BJ (cell line): ENCODE measurements at regions not wholly inside any gene's neighbourhood (a gene's known extent, or its start where the extent isn't known, plus 50 kb on each side); places are given as distances from the start of the nearest gene placed in this dataset.

ENCODE experiments used
- CTCF ChIA-PET: fragments of 350-600 bp; formaldehyde crosslinking; extraction: SDS; loops from one replicate; lab custom pipeline; 2021; ENCODE audit warnings: antibody characterized with exemption, inconsistent platforms; lab: Yijun Ruan, JAX
- POLR2A ChIA-PET: fragments of 300-600 bp; sonication (Branson Sonifier 250); formaldehyde crosslinking; extraction: SDS; loops from one replicate; lab custom pipeline; 2021; ENCODE audit warnings: antibody characterized with exemption; lab: Charles Lee
- DNase-seq: peaks from one replicate; pipeline ENCODE4 v3.0.0-alpha.2; 2011; ENCODE audit warnings: low read depth
- H3K27me3 ChIP-seq: 2 replicates; pipeline ENCODE4 v1.6.0; 2011; ENCODE audit warnings: low read length; ENCODE audit not compliant: control insufficient read depth, insufficient read depth
- H3K36me3 ChIP-seq: 2 replicates; pipeline ENCODE4 v1.5.1; 2011; ENCODE audit warnings: low read length; ENCODE audit not compliant: control insufficient read depth, insufficient read depth
- H3K4me3 ChIP-seq: 2 replicates; pipeline ENCODE4 v1.5.1; 2011; ENCODE audit warnings: low read depth, mild to moderate bottlenecking, control low read depth, low read length
- CTCF ChIP-seq: IDR thresholded peaks from 2 replicates; pipeline ENCODE4 v1.5.1; 2011; ENCODE audit warnings: low read depth, mild to moderate bottlenecking, control low read depth, inconsistent platforms, low read length, moderate library complexity; ENCODE audit not compliant: insufficient read depth

GRCh38 chr11:109750964-109751363 lies 329.0 kb downstream of the C11orf87 start:
- POLR2A ChIA-PET = no interaction called here
- no peak overlapping the region for H3K4me3 ChIP-seq
- no peak for DNase-seq
- no peak for TF ChIP-seq CTCF
- no peaks in the 10 kb centered on the region for H3K27me3 ChIP-seq
- CTCF ChIA-PET = no interaction called here
- no peaks in the 10 kb centered on the region for H3K36me3 ChIP-seq

DNA sequence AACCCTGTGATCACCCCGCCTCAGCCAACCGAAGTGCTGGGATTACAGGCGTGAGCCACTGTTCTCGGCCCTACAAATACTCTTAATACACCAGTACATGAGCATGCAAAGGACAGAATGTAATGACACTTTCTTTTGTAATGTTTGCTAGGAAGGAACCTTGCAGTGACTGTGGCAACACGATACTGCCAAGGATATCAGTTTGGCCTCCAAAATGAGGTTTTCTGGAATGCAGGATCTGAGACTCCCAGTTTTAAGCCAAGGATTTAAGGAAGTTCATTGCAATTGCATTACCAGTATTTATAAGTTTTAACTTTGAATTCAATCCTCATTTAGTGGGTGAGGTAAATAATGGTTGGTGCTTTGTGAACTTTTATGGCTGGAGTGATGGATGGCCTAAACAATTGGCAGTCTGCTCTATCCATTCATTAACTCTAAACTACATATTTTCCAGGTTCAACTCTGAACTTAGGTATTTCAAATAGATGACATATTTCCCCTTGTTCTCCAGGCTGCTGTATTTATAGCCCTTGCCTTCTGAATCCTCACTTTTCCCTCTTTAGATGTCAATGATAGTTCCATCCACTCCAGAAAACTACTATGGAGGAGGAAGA lies 330.3 kb downstream of the C11orf87 start:
- Histone ChIP-seq H3K4me3 (no peak overlapping the region), H3K27me3 (no peaks in the 10 kb centered on the region), H3K36me3 (no peaks in the 10 kb centered on the region)
- ChIA-PET POLR2A (no interaction called here), CTCF (no interaction called here)
- no peak for TF ChIP-seq CTCF
- DNase-seq = no peak

DNA sequence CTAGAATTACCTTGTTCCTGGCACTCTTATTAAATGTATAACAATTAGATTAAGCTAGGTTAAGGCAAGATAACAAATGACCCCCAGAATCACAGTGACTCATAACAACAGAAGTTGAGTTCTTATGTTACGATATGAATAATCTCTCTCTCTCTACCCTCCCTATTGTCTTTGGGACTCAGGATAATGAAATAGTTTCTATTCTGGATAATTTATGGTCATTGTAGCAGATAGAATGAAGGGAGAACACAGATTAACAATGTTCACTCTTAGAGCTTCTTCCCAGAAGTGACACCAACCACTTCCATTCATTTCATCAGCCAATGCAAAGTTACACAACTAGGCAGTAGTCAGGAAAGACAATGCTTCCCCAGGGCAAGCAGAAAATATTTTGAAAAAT lies 334.5 kb downstream of the C11orf87 start:
- no peak for DNase-seq
- H3K27me3 ChIP-seq = no peaks in the 10 kb centered on the region
- H3K4me3 ChIP-seq = no peak overlapping the region
- no peak for TF ChIP-seq CTCF
- POLR2A ChIA-PET = no interaction called here
- H3K36me3 ChIP-seq = no peaks in the 10 kb centered on the region
- CTCF ChIA-PET = no interaction called here

DNA sequence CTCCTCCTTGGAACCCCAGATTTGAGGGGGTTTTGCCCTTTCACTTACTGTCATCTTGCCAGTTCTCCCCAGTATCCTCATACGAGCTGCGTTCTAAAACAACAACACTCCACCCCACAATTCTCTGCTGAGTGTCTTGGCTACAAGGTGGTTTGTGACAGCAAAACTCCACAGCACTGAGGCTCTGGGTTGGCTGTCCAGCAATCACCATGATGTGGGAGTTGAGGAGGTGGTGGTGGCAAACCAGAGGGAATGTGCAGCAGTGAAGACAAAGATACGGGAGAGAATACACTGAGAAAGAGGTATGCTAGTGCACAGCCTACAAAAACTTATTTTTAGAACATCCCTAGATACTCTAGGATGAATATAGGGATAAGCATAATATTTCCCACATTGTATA lies 335.0 kb downstream of the C11orf87 start:
- DNase-seq = no peak
- Histone ChIP-seq H3K36me3 (no peaks in the 10 kb centered on the region), H3K4me3 (no peak overlapping the region), H3K27me3 (no peaks in the 10 kb centered on the region)
- CTCF ChIA-PET = no interaction called here
- POLR2A ChIA-PET = no interaction called here
- no peak for TF ChIP-seq CTCF

GRCh38 chr11:109762546-109762945 lies 330.6 kb upstream of the ZC3H12C start:
- POLR2A ChIA-PET = no interaction called here
- DNase-seq = no peak
- Histone ChIP-seq H3K27me3 (no peaks in the 10 kb centered on the region), H3K4me3 (no peak overlapping the region), H3K36me3 (no peaks in the 10 kb centered on the region)
- CTCF ChIA-PET = no interaction called here
- no peak for TF ChIP-seq CTCF
